Mammary epithelial cell (primary cell): ENCODE measurements at regions not wholly inside any gene's neighbourhood (a gene's known extent, or its start where the extent isn't known, plus 50 kb on each side); places are given as distances from the start of the nearest gene placed in this dataset.
A peak's percentile ranks its signal among the peaks of the same experiment; 100 is the strongest.

Source experiments
- CTCF ChIP-seq, 2 donors: IDR thresholded peaks in 1 of 2; conservative IDR thresholded peaks in 1 of 2; 2 replicates each; pipeline ENCODE4 v1.5.1; 2011 to 2012; ENCODE audit warnings: inconsistent platforms in 2 of 2, low read length in 2 of 2, mild to moderate bottlenecking in 2 of 2, control low read depth in 1 of 2, low read depth in 1 of 2; ENCODE audit not compliant: insufficient read depth in 1 of 2; ENCODE audit errors: extremely low read depth in 1 of 2
- EZH2 ChIP-seq: IDR thresholded peaks from 2 replicates; pipeline ENCODE4 v1.6.1; 2012; ENCODE audit warnings: low read length, inconsistent platforms, borderline replicate concordance

GRCh38 chr7:33757563-33758165 is 147.7 kb upstream of the BMPER start:
- TF ChIP-seq CTCF (conservative IDR thresholded peaks at IDR 0.05 in 1 of 2, IDR thresholded peaks at IDR 0.05 in 1 of 2; ENCODE audit: extremely low read depth in 1 of 2, insufficient read depth in 1 of 2, low read depth in 1 of 2, low read length in 2 of 2) (peak; percentile 57 to 58), EZH2 (no peak)
